ENCODE measurements at regions not wholly inside any gene's neighbourhood (a gene's known extent, or its start where the extent isn't known, plus 50 kb on each side); places are given as distances from the start of the nearest gene placed in this dataset.

- intact Hi-C loops (cut with DNase I) = no loop called here
- no peak for DNase-seq (ENCODE audit: low spot score)
These were observed 735.5 kb upstream of the ALCAM start for GRCh38 chr3:104631254-104631653.

GRCh38 chr3:104632521-104632920, 734.2 kb upstream of the ALCAM start:
- intact Hi-C loops (cut with DNase I) = no loop called here

GRCh38 chr3:104632947-104633346, 733.8 kb upstream of the ALCAM start:
- no peak for DNase-seq (ENCODE audit: low spot score)
- intact Hi-C loops (cut with DNase I) = no loop called here

More at GRCh38 chr3:104632521-104632920, 734.2 kb upstream of the ALCAM start:
- no peak for DNase-seq (ENCODE audit: low spot score)

GRCh38 chr3:104635872-104636580, 730.7 kb upstream of the ALCAM start:
- intact Hi-C loops (cut with DNase I) = no loop called here
- DNase-seq (ENCODE audit: low spot score) = no peak

GRCh38 chr3:104642827-104643226, 723.9 kb upstream of the ALCAM start:
- no peak for DNase-seq (ENCODE audit: low spot score)
- intact Hi-C loops (cut with DNase I) = no loop called here

- no peak for DNase-seq (ENCODE audit: low spot score)
- intact Hi-C loops (cut with DNase I) = no loop called here
These were observed 720.5 kb upstream of the ALCAM start for GRCh38 chr3:104646196-104646595.

GRCh38 chr3:104648823-104649222, 717.9 kb upstream of the ALCAM start:
- intact Hi-C loops (cut with DNase I) = no loop called here
- no peak for DNase-seq (ENCODE audit: low spot score)

- DNase-seq (ENCODE audit: low spot score) = no peak
- intact Hi-C loops (cut with DNase I) = no loop called here
These were observed 697.6 kb upstream of the ALCAM start for GRCh38 chr3:104669083-104669482.

GRCh38 chr3:104672331-104672730, 694.4 kb upstream of the ALCAM start:
- intact Hi-C loops (cut with DNase I) = no loop called here
- no peak for DNase-seq (ENCODE audit: low spot score)

GRCh38 chr3:104673981-104674380, 692.7 kb upstream of the ALCAM start:
- no peak for DNase-seq (ENCODE audit: low spot score)
- intact Hi-C loops (cut with DNase I) = no loop called here

GRCh38 chr3:104676241-104676640, 690.5 kb upstream of the ALCAM start:
- no peak for DNase-seq (ENCODE audit: low spot score)
- intact Hi-C loops (cut with DNase I) = no loop called here

GRCh38 chr3:104677932-104678331, 688.8 kb upstream of the ALCAM start:
- intact Hi-C loops (cut with DNase I) = no loop called here

GRCh38 chr3:104685492-104685891, 681.2 kb upstream of the ALCAM start:
- intact Hi-C loops (cut with DNase I) = no loop called here

More at GRCh38 chr3:104677932-104678331, 688.8 kb upstream of the ALCAM start:
- no peak for DNase-seq (ENCODE audit: low spot score)

GRCh38 chr3:104687362-104687761, 679.3 kb upstream of the ALCAM start:
- intact Hi-C loops (cut with DNase I) = no loop called here
- no peak for DNase-seq (ENCODE audit: low spot score)

More at GRCh38 chr3:104685492-104685891, 681.2 kb upstream of the ALCAM start:
- no peak for DNase-seq (ENCODE audit: low spot score)

- DNase-seq (ENCODE audit: low spot score) = peak; percentile 72
- intact Hi-C loops (cut with DNase I) = no loop called here
These were observed 670.2 kb upstream of the ALCAM start for GRCh38 chr3:104696470-104696869.

GRCh38 chr3:104711406-104711805, 655.3 kb upstream of the ALCAM start:
- intact Hi-C loops (cut with DNase I) = no loop called here
- no peak for DNase-seq (ENCODE audit: low spot score)

GRCh38 chr3:104715972-104716371, 650.7 kb upstream of the ALCAM start:
- intact Hi-C loops (cut with DNase I) = no loop called here
- DNase-seq (ENCODE audit: low spot score) = no peak

GRCh38 chr3:104717828-104718196, 648.9 kb upstream of the ALCAM start:
- intact Hi-C loops (cut with DNase I) = no loop called here
- DNase-seq (ENCODE audit: low spot score) = no peak

GRCh38 chr3:104723000-104723399, 643.7 kb upstream of the ALCAM start:
- no peak for DNase-seq (ENCODE audit: low spot score)
- intact Hi-C loops (cut with DNase I) = no loop called here

- no peak for DNase-seq (ENCODE audit: low spot score)
- intact Hi-C loops (cut with DNase I) = no loop called here
These were observed 635.6 kb upstream of the ALCAM start for GRCh38 chr3:104731074-104731473.

- intact Hi-C loops (cut with DNase I) = no loop called here
- no peak for DNase-seq (ENCODE audit: low spot score)
These were observed 632.1 kb upstream of the ALCAM start for GRCh38 chr3:104734627-104735026.

- intact Hi-C loops (cut with DNase I) = no loop called here
- no peak for DNase-seq (ENCODE audit: low spot score)
These were observed 631.0 kb upstream of the ALCAM start for GRCh38 chr3:104735691-104736090.
